ENCODE measurements at regions not wholly inside any gene's neighbourhood (a gene's known extent, or its start where the extent isn't known, plus 50 kb on each side); places are given as distances from the start of the nearest gene placed in this dataset.

DNA sequence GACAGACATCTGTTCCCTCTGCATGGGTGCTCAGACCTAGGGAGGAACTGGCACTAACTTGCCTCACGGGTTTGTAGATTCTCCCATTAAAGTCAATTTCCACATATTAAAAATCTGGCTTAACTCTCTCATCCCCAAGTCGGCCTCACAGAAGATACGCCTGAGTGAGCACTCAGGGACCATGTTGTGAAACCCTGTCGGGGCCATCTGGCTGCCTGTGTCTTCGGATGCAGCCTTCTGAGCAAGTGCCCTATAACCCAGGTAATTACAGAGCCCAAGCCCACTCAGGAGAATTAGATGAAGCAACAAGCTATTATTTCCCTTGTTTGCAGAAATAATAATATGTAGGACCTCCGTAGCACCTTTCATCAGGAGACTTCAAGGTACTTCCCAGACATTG is 219.3 kb upstream of the GLI3 start:
- Histone ChIP-seq H3K36me3 (ENCODE audit: insufficient read depth, low read depth, low read length) (no peaks in the 10 kb centered on the region), H3K4me3 (ENCODE audit: low read length) (no peak overlapping the region), H3K27me3 (ENCODE audit: insufficient read depth, low read length) (no peaks in the 10 kb centered on the region), H3K4me1 (ENCODE audit: insufficient read depth, low read length) (no peaks in the 10 kb centered on the region), H3K27ac (ENCODE audit: low read length) (no peak overlapping the region), H3K9ac (ENCODE audit: low read depth, low read length) (no peak overlapping the region), H3K9me3 (ENCODE audit: insufficient read depth, low read depth, low read length) (no peaks in the 10 kb centered on the region)

DNA sequence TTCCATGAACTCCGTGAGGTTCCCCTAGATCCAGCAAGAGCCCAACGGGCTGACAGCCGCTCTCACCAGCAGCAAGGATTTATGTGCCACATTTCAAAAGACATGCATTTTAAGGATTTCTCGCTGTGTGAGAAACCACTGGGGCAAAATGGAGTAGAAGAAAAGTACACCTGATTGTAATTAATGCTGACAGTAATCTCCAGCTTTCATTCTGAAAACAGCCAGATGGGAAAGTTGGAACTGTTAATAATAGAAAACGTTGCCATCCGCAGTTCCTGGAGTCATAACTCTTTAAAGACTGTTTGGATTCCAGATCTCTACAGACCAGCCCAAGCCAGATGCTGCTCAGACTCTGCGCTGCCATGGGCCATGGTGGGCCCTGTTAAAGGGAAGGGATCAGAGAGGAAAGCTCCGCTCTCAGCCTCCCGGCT is 216.9 kb upstream of the GLI3 start:
- Histone ChIP-seq H3K27me3 (ENCODE audit: insufficient read depth, low read length) (no peaks in the 10 kb centered on the region), H3K4me1 (ENCODE audit: insufficient read depth, low read length) (no peaks in the 10 kb centered on the region), H3K9me3 (ENCODE audit: insufficient read depth, low read depth, low read length) (no peaks in the 10 kb centered on the region), H3K36me3 (ENCODE audit: insufficient read depth, low read depth, low read length) (no peaks in the 10 kb centered on the region), H3K27ac (ENCODE audit: low read length) (no peak overlapping the region), H3K9ac (ENCODE audit: low read depth, low read length) (no peak overlapping the region), H3K4me3 (ENCODE audit: low read length) (no peak overlapping the region)

- H3K27ac ChIP-seq (ENCODE audit: low read length), result no peak overlapping the region
- H3K9me3 ChIP-seq (ENCODE audit: insufficient read depth, low read depth, low read length), result no peaks in the 10 kb centered on the region
- H3K27me3 ChIP-seq (ENCODE audit: insufficient read depth, low read length), result no peaks in the 10 kb centered on the region
- no peak overlapping the region for H3K4me3 ChIP-seq (ENCODE audit: low read length)
- no peaks in the 10 kb centered on the region for H3K4me1 ChIP-seq (ENCODE audit: insufficient read depth, low read length)
- H3K9ac ChIP-seq (ENCODE audit: low read depth, low read length), result no peak overlapping the region
- no peaks in the 10 kb centered on the region for H3K36me3 ChIP-seq (ENCODE audit: insufficient read depth, low read depth, low read length)
Observed at GRCh38 chr7:42452356-42452755, 215.3 kb upstream of the GLI3 start.

DNA sequence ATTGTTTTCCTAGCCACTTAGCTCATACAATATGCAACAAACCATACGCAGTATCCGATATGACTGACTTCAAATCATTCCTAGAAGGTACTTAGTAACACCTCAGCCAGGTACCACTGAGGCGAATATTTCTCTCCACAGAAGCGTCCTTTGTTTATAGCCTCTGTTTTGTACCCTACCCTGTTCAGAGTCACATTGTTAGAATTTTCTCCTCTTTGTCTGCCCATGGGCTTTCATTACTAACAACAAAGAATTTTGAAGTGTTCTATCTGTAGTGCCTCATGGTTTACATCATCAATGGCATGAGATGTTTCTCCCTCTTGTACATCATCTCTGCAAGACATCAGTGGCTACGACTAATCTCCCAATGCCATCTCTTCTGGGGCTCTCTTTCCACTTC is 212.4 kb upstream of the GLI3 start:
- Histone ChIP-seq H3K27me3 (ENCODE audit: insufficient read depth, low read length) (no peaks in the 10 kb centered on the region), H3K36me3 (ENCODE audit: insufficient read depth, low read depth, low read length) (no peaks in the 10 kb centered on the region), H3K4me3 (ENCODE audit: low read length) (no peak overlapping the region), H3K27ac (ENCODE audit: low read length) (no peak overlapping the region), H3K4me1 (ENCODE audit: insufficient read depth, low read length) (no peaks in the 10 kb centered on the region), H3K9ac (ENCODE audit: low read depth, low read length) (no peak overlapping the region), H3K9me3 (ENCODE audit: insufficient read depth, low read depth, low read length) (no peaks in the 10 kb centered on the region)

DNA sequence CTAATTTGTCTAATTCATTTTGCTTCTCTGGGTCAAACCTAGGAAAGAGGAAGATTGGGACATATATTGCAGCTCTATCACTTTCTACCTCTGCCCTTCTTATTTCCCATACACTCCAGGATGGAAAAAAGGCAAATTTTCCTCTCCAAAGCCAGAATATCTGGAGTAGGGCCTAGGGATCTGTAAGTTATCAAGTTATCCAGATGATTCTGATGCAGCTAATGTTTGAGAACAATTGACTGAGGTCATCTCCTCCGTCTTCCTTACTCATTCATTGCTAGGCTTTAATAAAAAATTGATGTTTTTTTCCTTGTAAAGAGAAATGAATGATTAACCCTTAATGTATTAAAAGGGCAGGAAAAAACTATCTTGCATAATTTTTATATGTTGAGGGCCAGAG is 211.9 kb upstream of the GLI3 start:
- no peak overlapping the region for H3K4me3 ChIP-seq (ENCODE audit: low read length)
- no peaks in the 10 kb centered on the region for H3K9me3 ChIP-seq (ENCODE audit: insufficient read depth, low read depth, low read length)
- H3K27me3 ChIP-seq (ENCODE audit: insufficient read depth, low read length), result no peaks in the 10 kb centered on the region
- H3K4me1 ChIP-seq (ENCODE audit: insufficient read depth, low read length), result no peaks in the 10 kb centered on the region
- H3K27ac ChIP-seq (ENCODE audit: low read length), result no peak overlapping the region
- H3K36me3 ChIP-seq (ENCODE audit: insufficient read depth, low read depth, low read length), result no peaks in the 10 kb centered on the region
- H3K9ac ChIP-seq (ENCODE audit: low read depth, low read length), result no peak overlapping the region

DNA sequence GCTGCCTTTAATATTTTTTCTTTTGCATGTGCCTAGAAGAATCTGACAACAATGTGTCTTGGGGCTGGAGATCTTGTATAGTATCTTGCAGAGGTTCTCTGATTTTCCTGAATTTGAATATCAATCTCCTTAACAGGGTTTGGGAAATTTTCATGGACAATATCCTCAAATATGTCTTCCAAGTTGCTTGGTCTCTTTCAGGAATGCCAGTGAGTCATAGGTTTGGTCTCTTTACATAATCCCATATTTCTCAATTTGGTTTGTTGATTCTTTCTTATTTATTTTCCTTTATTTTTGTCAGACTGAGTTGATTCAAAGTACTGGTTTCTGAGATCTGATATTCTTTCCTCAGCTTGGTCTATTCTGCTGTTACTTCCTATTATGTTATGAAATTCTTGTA is 208.7 kb upstream of the GLI3 start:
- Histone ChIP-seq H3K27ac (ENCODE audit: low read length) (no peak overlapping the region), H3K9ac (ENCODE audit: low read depth, low read length) (no peak overlapping the region), H3K27me3 (ENCODE audit: insufficient read depth, low read length) (no peaks in the 10 kb centered on the region), H3K9me3 (ENCODE audit: insufficient read depth, low read depth, low read length) (peaks cover 4% of the 10 kb centered on the region; the same call in 1 of the 2 replicates), H3K4me3 (ENCODE audit: low read length) (no peak overlapping the region), H3K4me1 (ENCODE audit: insufficient read depth, low read length) (no peaks in the 10 kb centered on the region), H3K36me3 (ENCODE audit: insufficient read depth, low read depth, low read length) (no peaks in the 10 kb centered on the region)

DNA sequence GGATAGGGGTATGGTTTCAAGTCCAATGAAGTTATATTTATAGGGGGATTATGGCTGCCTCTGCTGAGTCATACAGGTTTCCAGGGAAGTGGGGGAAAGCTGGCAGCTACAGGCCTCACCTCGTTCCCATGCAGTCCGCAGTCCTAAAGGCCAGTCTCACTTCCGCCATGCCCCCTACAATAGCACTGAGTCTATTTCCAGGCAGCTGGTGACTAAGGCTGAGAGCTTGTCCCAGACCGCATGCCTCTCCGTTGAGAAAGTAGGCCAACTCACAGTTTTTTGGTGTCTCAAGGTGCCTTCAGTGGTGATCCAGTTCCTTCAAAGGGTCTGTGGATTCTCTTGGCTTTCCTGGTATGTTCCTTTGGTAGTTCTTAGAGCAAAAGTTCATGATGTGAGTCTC is 203.9 kb upstream of the GLI3 start:
- no peak overlapping the region for H3K27ac ChIP-seq (ENCODE audit: low read length)
- no peaks in the 10 kb centered on the region for H3K4me1 ChIP-seq (ENCODE audit: insufficient read depth, low read length)
- no peak overlapping the region for H3K4me3 ChIP-seq (ENCODE audit: low read length)
- no peaks in the 10 kb centered on the region for H3K36me3 ChIP-seq (ENCODE audit: insufficient read depth, low read depth, low read length)
- H3K9ac ChIP-seq (ENCODE audit: low read depth, low read length), result no peak overlapping the region
- H3K27me3 ChIP-seq (ENCODE audit: insufficient read depth, low read length), result no peaks in the 10 kb centered on the region
- H3K9me3 ChIP-seq (ENCODE audit: insufficient read depth, low read depth, low read length), result peaks cover 4% of the 10 kb centered on the region; the same call in 1 of the 2 replicates

GRCh38 chr7:42432644-42433043 is 195.6 kb upstream of the GLI3 start:
- Histone ChIP-seq H3K27ac (ENCODE audit: low read length) (no peak overlapping the region), H3K27me3 (ENCODE audit: insufficient read depth, low read length) (no peaks in the 10 kb centered on the region), H3K4me1 (ENCODE audit: insufficient read depth, low read length) (no peaks in the 10 kb centered on the region), H3K4me3 (ENCODE audit: low read length) (no peak overlapping the region), H3K9me3 (ENCODE audit: insufficient read depth, low read depth, low read length) (no peaks in the 10 kb centered on the region), H3K36me3 (ENCODE audit: insufficient read depth, low read depth, low read length) (no peaks in the 10 kb centered on the region), H3K9ac (ENCODE audit: low read depth, low read length) (no peak overlapping the region)

DNA sequence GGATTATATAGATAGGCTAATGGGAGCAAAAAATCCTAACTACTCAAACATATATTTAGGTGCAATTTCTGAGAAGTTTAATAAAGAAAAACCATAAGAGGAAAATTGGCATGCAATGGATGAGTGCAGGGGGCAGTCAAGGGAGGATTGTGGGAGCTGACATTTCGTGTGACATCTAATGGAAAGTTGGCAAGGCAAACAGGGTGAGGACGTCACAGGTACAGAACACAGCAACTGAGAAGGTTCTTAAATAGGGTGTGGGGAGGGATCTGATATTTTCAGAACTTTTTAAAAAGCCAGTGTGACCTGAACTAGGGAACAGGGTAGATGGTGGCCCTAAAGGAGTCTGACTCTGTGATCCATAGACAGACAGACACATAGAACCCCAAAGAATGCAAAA is 194.9 kb upstream of the GLI3 start:
- Histone ChIP-seq H3K4me1 (ENCODE audit: insufficient read depth, low read length) (no peaks in the 10 kb centered on the region), H3K9me3 (ENCODE audit: insufficient read depth, low read depth, low read length) (no peaks in the 10 kb centered on the region), H3K36me3 (ENCODE audit: insufficient read depth, low read depth, low read length) (no peaks in the 10 kb centered on the region), H3K27me3 (ENCODE audit: insufficient read depth, low read length) (no peaks in the 10 kb centered on the region), H3K9ac (ENCODE audit: low read depth, low read length) (no peak overlapping the region), H3K4me3 (ENCODE audit: low read length) (no peak overlapping the region), H3K27ac (ENCODE audit: low read length) (no peak overlapping the region)

DNA sequence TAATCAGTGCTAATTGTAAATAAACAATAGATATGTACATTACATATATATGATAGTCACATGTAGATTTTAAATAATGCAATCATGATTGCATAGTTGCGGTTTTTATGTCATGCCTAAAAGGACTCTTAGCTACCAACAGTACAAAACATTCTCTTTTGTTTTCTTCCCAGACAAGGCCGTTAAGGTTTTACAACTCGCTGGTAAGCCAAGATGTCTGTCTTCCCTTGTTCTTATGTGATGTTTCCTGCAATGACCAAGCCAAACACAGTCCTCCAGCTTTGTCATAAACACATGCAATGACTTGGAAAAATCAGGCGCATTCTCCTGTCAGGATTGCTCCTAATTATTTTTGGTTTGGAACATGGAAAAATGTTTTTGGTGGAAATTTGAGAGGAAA is 192.3 kb upstream of the GLI3 start:
- Histone ChIP-seq H3K4me1 (ENCODE audit: insufficient read depth, low read length) (no peaks in the 10 kb centered on the region), H3K9me3 (ENCODE audit: insufficient read depth, low read depth, low read length) (no peaks in the 10 kb centered on the region), H3K27ac (ENCODE audit: low read length) (no peak overlapping the region), H3K4me3 (ENCODE audit: low read length) (no peak overlapping the region), H3K27me3 (ENCODE audit: insufficient read depth, low read length) (no peaks in the 10 kb centered on the region), H3K9ac (ENCODE audit: low read depth, low read length) (no peak overlapping the region), H3K36me3 (ENCODE audit: insufficient read depth, low read depth, low read length) (no peaks in the 10 kb centered on the region)

- Histone ChIP-seq H3K27me3 (ENCODE audit: insufficient read depth, low read length) (no peaks in the 10 kb centered on the region), H3K36me3 (ENCODE audit: insufficient read depth, low read depth, low read length) (no peaks in the 10 kb centered on the region), H3K9me3 (ENCODE audit: insufficient read depth, low read depth, low read length) (no peaks in the 10 kb centered on the region), H3K4me1 (ENCODE audit: insufficient read depth, low read length) (no peaks in the 10 kb centered on the region), H3K27ac (ENCODE audit: low read length) (no peak overlapping the region), H3K9ac (ENCODE audit: low read depth, low read length) (no peak overlapping the region), H3K4me3 (ENCODE audit: low read length) (no peak overlapping the region)
Observed at GRCh38 chr7:42426163-42426562, 189.2 kb upstream of the GLI3 start.

DNA sequence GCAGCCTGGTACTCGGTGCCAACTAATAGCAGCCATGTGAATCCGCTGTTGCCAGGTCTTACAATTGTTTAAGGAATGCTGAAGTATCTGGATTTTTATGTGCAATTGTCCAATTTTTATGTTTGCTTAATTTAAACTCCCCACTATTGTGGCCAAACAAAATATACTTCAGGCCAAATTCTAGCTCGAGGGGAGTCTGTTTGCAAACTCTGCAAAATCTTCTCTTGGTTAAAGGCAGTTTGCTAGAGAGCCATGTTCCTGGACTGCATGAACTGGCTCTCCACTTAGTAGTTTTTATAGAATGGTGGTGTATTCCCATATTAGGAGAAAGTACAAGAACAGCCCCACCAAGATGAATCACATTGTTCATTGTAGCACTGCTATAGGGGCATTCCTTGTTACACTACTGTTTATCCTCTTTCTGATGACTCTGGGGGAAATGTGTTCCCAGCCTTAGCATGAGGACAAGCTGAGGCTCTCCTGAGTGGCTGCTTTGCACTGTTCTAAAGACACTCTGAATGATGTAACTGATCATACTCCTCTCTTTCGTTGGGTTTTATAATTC is 178.0 kb upstream of the GLI3 start:
- Histone ChIP-seq H3K27me3 (ENCODE audit: insufficient read depth, low read length) (no peaks in the 10 kb centered on the region), H3K36me3 (ENCODE audit: insufficient read depth, low read depth, low read length) (no peaks in the 10 kb centered on the region), H3K27ac (ENCODE audit: low read length) (no peak overlapping the region), H3K4me1 (ENCODE audit: insufficient read depth, low read length) (no peaks in the 10 kb centered on the region), H3K4me3 (ENCODE audit: low read length) (no peak overlapping the region), H3K9me3 (ENCODE audit: insufficient read depth, low read depth, low read length) (no peaks in the 10 kb centered on the region), H3K9ac (ENCODE audit: low read depth, low read length) (no peak overlapping the region)

- Histone ChIP-seq H3K9me3 (ENCODE audit: insufficient read depth, low read depth, low read length) (no peaks in the 10 kb centered on the region), H3K27me3 (ENCODE audit: insufficient read depth, low read length) (no peaks in the 10 kb centered on the region), H3K4me3 (ENCODE audit: low read length) (no peak overlapping the region), H3K9ac (ENCODE audit: low read depth, low read length) (no peak overlapping the region), H3K4me1 (ENCODE audit: insufficient read depth, low read length) (no peaks in the 10 kb centered on the region), H3K27ac (ENCODE audit: low read length) (no peak overlapping the region), H3K36me3 (ENCODE audit: insufficient read depth, low read depth, low read length) (no peaks in the 10 kb centered on the region)
Observed at GRCh38 chr7:42414028-42414427, 177.0 kb upstream of the GLI3 start.
